GM18498 (cell line): ENCODE measurements at regions not wholly inside any gene's neighbourhood (a gene's known extent, or its start where the extent isn't known, plus 50 kb on each side); places are given as distances from the start of the nearest gene placed in this dataset.
A peak's percentile ranks its signal among the peaks of the same experiment; 100 is the strongest.

Experiments
- ATAC-seq: cut with Tn5 transposase; IDR thresholded peaks from one replicate; pipeline ENCODE4 v1.9.1; 2021; ENCODE audit warnings: mild to moderate bottlenecking, moderate library complexity; ENCODE audit not compliant: unreplicated experiment

GRCh38 chr11:45368697-45369096, 82.6 kb upstream of the SYT13 start:
- no peak for ATAC-seq

GRCh38 chr11:45366619-45367190, 80.6 kb upstream of the SYT13 start:
- ATAC-seq = no peak

DNA sequence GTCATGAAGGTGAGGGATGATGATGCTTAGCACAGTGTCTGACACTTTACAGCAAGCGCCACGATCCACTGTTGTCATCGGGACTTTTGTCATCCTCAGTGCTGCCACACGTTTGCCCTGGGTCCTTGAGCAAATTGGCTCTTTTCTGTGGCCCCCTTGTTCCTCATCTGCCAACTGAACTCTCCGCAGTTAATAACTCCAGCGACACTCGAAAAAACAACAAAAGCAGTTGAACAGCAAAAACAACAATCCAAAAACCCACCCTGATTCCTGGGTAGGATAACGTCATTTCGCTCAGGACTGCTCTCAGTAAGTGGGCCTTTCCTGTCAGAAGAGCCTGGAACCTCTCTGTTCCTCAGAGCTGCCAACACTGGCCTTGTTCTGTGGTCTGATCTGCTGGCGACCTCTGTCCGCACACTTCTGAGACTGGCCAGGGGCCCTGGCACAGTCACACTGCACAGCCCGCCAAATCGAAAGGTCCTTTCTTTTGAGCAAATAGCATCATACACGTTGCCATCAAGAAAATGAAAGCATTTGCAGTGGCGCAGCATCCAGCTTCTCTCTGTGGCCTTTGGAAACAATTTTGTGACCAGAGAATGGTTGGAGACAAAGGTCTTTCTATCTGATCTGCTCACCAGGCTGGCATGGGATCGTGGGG, 79.9 kb upstream of the SYT13 start:
- no peak for ATAC-seq

DNA sequence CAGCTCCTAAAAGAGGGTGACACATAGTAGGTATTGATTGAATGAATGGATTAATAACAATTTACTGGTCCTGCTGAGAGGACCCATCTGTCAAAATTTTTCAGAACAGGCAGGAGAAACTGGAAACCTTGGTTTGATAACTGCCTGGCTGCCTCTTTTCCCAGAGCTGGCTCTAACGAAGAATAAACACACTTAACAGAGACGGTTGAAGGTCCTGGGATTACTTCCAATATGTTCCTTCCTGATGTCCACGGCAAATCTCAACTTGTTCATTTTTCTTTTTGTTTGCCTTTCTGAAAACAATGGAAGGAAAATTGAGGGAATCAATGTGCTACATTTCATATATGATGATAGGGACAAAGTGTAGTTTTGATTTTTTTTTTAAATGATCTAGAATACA, 76.5 kb upstream of the SYT13 start:
- no peak for ATAC-seq

- ATAC-seq = no peak
Measured at GRCh38 chr11:45361551-45361950, 75.4 kb upstream of the SYT13 start.

DNA sequence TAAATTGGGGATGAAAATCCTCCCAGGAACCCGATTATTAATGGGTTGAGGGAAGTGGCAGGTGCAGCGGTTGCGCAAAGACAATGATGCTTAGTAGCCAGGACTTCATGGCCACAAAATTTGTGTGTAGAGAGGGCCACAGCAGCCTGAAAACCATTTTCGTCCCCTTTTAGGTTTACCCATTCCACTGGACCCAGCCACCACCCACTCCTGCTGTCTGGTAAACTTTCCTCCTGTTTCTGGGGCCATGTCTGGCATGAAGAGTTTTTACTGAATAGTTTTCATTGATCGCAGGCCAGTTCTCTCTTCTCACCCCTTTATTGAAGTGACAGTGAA, 69.5 kb upstream of the SYT13 start:
- no peak for ATAC-seq

GRCh38 chr11:45354976-45355705, 69.0 kb upstream of the SYT13 start:
- peak; percentile 93 for ATAC-seq

DNA sequence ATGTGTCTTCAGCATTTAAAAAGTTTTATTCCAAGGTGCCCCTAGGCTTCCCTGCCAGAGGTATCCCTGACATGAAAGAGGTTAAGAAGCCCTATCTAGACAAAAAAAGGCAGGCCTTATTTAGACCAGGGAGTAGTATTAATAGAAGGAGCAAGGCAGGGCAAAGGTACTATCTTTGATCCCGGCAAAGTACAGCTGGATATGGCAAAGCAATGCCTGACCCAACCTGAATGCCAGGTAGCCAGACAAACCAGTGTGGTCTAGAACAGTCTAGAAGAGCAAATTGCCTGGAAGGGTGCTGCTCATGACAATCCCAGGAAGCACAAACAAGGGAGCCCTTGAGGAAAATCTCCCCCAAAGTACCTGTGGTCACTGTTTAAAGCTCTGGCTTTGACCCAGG, 62.6 kb upstream of the SYT13 start:
- ATAC-seq = no peak

GRCh38 chr11:45347348-45348082, 61.4 kb upstream of the SYT13 start:
- ATAC-seq = no peak

DNA sequence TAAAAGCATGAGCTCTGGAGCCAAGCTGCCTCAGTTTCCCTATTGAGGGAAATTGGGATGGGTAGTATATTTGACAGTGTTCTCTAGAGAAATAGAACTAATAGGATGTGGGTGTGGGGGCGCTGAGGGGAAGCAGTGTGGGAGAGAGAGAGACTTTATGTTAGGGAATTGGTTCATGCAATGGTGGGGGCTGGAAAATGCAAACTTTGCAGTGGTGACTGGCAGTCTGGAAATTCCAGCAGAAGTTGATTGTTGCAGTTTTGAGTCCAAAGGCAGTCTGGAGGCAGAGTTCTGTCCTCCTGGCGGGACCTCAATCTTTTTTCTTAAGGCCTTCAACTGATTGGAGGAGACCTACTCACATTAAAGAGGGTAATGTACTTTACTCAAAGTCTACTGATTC, 59.4 kb upstream of the SYT13 start:
- no peak for ATAC-seq

GRCh38 chr11:45344028-45344427, 57.9 kb upstream of the SYT13 start:
- ATAC-seq = no peak

GRCh38 chr11:45343444-45343843, 57.3 kb upstream of the SYT13 start:
- no peak for ATAC-seq

DNA sequence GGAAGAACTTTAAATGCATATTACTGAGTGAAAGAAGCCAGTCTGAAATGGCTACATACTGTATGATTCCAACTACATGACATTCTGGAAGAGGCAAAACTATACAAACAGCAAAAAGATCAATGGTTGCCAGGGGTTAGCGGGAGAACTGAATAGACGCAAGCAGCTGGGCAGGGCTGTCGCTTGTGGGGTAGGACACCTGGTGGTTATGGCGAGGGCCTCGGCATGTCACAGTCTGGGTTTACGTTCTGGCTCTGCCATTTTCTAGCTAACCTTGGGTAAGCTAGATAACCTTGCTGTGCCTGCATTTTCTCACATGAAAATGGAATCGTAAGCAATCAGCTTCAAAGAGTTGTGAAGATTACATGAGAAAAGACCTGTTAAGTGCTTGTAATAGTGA, 55.2 kb upstream of the SYT13 start:
- no peak for ATAC-seq

GRCh38 chr11:45339729-45340519, 53.8 kb upstream of the SYT13 start:
- peak; percentile 95 for ATAC-seq

DNA sequence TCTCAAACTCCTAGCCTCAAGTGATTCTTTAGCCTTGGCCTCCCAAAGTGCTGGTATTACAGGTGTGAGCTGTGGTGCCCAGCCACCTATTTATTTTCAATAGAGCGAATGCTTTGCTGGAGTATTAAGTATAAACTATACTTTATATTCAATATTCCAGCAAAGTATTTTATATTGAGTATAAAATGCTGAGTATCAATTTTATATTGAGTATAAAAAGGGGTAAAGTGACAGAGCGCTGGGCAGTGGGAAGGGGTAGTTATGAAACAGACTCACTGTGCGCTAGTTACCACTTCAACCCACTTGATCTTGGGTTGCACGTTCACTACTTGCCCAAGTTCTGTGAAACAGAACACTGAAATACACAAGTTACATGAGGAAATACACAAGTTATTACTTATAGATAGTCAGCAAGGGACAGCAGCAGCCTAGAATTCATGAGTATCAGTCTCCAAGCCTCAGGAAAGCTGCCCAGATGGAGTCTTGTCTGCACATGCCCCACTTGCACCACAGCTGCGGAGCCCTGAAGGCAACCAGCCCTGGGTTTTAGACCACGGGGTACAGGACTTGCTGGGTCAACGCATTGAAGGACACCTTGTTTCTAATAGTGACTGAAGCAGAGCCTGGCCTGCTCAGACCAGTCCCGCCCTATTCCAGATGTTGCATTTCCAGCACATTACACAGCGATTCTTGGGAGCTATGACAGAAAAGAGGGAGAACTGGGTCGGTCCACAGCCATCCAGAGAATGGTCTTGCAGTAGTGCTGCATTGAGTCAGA, 51.6 kb upstream of the SYT13 start:
- no peak for ATAC-seq

DNA sequence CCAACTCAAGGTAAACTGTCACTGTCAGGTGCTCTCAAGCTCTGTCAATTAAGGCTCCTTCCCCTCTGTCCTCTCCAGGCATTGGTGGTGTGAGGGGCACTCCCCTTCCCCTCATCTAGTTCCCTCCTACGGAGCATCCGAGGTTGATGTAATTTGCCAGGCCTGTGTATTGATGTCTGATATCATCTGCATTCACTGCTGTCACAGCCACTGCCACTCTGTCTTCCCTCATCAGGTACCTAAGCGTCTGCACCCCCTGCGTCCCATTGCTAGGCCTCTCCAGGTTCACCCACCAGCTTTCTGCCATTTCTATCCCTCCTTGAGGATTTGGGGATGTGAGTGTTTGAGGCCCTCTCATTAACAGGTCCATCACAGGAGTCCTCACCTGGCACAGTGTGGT, 50.0 kb upstream of the SYT13 start:
- ATAC-seq = no peak
